ENCODE measurements at regions not wholly inside any gene's neighbourhood (a gene's known extent, or its start where the extent isn't known, plus 50 kb on each side); places are given as distances from the start of the nearest gene placed in this dataset.
"Not testable (repeated sequence)": the region's sequence is repeated elsewhere in the genome, so short reads cannot be mapped to it uniquely, and the experiment has no call there.

DNA sequence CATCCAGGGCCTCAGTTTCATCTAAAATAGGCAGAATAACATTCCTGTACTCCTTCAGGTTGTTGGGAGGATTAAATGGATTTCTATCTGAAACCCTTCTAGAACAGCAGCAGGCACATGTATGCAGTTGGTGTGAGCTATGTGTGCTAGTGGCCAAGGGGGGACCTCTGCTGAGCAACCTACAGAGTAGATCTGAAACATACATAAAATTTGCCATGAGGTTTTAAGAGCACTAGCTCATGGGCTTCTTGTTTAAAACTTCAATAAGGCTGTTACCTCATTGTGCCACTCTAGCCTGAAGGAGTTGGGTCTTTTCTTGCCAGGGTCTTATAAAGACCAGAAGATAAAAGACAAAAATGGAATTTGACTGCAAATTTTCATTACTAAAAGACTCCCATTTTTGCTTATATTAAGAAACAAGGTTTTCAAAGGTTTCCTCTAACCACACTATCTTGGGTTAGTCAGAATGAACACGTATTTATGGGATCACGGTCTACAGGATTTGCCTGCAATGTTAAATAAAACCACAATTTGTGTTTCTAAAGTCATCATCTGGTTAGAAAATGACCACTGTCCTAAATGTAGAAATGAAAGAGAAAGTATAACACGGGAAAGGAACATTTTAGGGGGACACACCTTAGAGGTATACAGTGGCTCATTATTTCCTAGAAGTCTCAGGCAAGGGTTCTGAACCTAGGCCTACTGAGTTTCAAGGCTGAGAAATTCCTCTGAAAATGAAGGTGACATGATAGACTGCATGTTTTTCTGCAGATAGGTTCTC is 144.9 kb upstream of the OLIG3 start:
- no peak for DNase-seq (ENCODE audit: low read depth)
- TF ChIP-seq, protein P1, sequence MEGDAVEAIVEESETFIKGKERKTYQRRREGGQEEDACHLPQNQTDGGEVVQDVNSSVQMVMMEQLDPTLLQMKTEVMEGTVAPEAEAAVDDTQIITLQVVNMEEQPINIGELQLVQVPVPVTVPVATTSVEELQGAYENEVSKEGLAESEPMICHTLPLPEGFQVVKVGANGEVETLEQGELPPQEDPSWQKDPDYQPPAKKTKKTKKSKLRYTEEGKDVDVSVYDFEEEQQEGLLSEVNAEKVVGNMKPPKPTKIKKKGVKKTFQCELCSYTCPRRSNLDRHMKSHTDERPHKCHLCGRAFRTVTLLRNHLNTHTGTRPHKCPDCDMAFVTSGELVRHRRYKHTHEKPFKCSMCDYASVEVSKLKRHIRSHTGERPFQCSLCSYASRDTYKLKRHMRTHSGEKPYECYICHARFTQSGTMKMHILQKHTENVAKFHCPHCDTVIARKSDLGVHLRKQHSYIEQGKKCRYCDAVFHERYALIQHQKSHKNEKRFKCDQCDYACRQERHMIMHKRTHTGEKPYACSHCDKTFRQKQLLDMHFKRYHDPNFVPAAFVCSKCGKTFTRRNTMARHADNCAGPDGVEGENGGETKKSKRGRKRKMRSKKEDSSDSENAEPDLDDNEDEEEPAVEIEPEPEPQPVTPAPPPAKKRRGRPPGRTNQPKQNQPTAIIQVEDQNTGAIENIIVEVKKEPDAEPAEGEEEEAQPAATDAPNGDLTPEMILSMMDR (conservative IDR thresholded peaks at IDR 0.05; ENCODE audit: low read depth, low read length): no peak
- H3K4me3 ChIP-seq (ENCODE audit: low read length): no peak overlapping the region

DNA sequence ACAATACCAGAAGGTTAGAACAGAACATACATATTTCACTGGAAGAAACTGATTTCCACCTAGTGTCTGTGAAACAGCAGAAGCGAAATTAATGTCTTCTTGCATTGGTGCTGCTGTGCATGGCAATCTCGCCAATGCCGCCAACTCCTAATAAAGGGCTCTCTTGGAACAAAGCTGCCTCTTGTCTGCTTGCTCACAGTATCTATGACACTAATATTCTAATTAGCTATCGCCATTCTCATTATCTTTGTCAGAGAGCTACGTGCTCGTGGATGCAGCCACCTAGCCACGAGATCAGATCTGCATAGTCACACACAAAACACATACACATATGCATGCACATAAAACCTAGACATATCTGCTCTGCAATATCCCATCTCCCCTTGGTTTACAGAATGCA is 145.9 kb upstream of the OLIG3 start:
- no peak for DNase-seq (ENCODE audit: low read depth)
- TF ChIP-seq, protein P1 (conservative IDR thresholded peaks at IDR 0.05; ENCODE audit: low read depth, low read length): no peak
- no peak overlapping the region for H3K4me3 ChIP-seq (ENCODE audit: low read length)

DNA sequence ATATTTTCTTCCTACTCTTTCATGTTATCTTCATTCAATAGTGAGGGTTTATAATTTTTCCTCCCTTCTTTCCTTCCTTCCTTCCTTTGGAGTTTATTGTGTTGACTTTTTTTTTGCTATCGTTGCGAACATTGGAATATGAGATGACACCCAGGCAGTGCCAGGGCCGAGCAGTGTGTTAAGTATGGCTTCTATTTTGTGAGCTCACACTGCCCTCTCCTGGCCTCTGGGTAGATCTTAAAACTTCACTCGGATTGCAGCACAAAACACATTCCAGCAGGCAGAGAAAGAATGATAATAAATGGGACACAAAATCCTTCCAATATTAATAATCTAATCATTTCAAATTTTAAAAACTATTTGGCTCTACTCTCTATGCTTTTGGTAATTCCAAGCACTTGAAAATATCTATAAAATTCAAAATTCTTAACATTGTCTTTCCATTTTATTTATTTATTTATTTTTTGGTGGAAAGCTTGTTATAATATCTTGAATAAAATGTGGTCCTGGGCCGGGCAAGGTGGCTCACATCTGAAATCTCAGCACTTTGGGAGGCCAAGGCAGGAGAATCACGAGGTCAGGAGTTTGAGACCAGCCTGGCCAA is 147.4 kb upstream of the OLIG3 start:
- DNase-seq (ENCODE audit: low read depth): peak; percentile 37
- H3K4me3 ChIP-seq (ENCODE audit: low read length): no peak overlapping the region
- TF ChIP-seq, protein P1 (conservative IDR thresholded peaks at IDR 0.05; ENCODE audit: low read depth, low read length): peak; percentile 69

DNA sequence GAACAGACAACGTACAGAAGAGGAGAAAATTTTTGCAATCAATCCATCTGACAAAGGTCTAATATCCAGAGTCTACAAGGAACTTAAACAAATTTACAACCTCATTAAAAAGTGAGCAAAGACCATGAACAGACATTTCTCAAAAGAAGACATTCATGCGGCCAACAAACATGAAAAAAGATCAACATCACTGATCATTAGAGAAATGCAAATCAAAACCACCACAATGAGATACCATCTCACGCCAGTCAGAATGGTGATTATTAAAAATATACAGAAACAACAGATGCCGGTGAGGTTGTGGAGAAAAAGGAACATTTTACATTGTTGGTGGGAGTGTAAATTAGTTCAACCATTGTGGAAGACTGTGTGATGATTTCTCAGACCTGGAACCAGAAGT is 149.0 kb upstream of the OLIG3 start:
- not testable (repeated sequence) for H3K4me3 ChIP-seq (ENCODE audit: low read length); DNase-seq (ENCODE audit: low read depth)

DNA sequence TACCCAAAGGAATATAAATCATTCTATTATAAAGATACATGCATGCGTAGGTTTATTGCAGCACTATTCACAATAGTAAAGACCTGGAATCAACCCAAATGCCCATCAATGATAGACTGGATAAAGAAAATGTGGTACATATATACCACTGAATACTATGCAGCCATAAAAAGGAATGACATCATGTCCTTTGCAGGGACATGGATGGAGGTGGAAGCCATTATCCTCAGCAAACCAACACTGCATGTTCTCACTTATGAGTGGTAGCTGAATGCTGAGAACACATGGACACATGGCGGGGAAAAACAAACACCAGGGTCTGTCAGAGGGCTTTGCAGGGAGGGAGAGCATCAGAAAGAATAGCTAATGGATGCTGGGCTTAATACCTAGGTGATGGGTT is 149.4 kb upstream of the OLIG3 start:
- H3K4me3 ChIP-seq (ENCODE audit: low read length); DNase-seq (ENCODE audit: low read depth): not testable (repeated sequence)

DNA sequence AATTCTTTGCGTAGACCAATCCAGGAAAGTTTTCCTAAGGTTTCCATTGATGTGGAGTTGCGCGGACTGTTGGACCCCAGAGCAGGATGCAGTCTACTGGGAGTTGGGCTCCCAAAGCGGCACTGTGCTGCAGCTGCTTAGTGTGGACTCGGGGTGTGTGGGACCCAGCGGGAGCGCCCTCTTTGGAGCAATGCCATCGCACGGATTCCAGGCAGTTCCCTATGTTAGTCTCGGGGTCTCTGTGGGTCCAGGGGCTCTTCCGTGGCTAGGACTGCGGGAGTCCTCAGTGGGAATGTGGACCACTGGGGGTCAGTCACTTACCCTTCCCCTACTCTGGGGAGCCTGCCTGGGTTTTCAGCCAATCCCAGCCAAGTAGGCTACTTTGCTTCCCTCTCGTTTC is 151.7 kb upstream of the OLIG3 start:
- H3K4me3 ChIP-seq (ENCODE audit: low read length): no peak overlapping the region
- TF ChIP-seq, protein P1 (conservative IDR thresholded peaks at IDR 0.05; ENCODE audit: low read depth, low read length): no peak
- no peak for DNase-seq (ENCODE audit: low read depth)

DNA sequence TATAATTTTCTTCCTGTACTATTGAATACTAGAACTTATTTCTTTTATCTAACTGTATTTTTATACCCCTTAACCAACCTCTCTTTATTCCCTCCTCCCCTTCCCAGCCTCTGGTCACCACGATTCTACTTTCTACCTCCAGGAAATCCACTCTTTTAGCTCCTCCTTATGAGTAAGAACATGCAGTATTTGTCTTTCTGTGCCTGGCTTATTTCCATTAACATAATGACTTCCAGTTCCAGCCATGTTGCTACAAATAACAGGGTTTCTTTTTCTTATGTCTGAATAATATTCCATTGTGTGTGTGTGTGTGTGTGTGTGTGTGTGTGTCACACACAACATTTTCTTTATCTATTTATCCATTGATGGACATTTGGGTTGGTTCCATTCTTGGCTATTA is 152.3 kb upstream of the OLIG3 start:
- TF ChIP-seq, protein P1 (conservative IDR thresholded peaks at IDR 0.05; ENCODE audit: low read depth, low read length): no peak
- DNase-seq (ENCODE audit: low read depth): no peak
- no peak overlapping the region for H3K4me3 ChIP-seq (ENCODE audit: low read length)

DNA sequence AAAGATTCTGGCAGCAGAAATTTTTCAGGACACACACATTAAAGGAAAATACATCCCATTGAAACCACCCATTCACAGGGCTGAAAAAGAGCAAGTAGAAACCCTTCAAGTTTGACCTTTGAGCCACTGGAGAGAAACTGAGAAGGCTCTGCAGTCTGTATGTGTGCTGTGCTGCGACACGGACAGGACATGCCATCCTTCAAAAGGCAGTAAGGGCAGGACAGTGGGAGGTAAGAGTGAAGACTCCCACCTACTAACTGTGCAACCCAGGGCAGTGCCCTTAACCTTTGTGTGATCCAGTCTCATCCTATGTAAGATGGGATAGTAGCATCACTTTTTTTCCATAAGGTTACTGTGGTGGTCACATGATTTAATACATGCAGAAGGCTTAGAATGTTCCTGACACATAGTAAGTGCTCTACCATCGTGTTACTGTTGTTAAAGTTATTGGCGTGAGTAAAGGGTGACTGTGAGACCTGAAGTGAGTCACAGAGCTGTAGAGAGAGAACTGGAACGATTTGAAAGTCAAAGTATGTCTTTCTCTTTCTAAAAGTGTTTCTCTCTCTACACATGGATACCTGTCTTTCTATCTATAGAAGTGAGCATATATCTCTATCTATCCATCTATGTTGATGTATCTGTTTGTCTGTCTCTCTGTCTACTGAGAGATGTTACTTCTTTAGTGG is 153.7 kb upstream of the OLIG3 start:
- no peak overlapping the region for H3K4me3 ChIP-seq (ENCODE audit: low read length)
- TF ChIP-seq, protein P1 (conservative IDR thresholded peaks at IDR 0.05; ENCODE audit: low read depth, low read length): no peak
- no peak for DNase-seq (ENCODE audit: low read depth)

Data from retinal pigment epithelial cell (primary cell).